ENCODE measurements at regions not wholly inside any gene's neighbourhood (a gene's known extent, or its start where the extent isn't known, plus 50 kb on each side); places are given as distances from the start of the nearest gene placed in this dataset.

DNA sequence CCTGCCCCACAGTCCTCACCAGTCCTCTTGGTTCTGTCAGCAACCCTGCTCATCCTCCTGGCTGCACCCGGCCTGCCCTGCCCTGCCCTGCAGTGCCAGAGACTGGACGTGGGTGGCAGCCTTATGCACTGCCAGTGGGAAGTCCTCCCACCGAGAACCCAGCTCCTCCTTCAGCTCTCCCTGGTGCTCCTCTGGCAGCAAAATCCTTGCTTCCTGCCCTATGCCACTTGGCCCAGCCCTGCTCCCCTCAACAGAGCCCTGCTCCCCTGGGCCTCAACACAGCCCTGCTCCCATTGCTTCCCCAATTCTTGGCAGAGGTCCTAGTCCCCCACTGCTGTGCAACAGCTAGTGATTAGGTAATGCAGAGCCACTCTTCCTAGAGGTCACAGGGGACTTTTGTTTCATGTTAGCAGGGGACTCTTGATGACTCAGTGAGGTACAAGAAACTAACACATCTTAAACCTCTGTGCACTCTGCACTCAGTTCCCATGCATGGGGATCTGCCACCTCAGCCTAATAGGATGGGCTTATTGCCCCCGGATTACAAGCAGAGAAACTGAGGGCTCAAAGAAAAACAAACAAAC lies 58.0 kb upstream of the EDAR start:
- TF ChIP-seq POLR2AphosphoS5 (IDR thresholded peaks at IDR 0.05; ENCODE audit: low read depth, low read length) (no peak), POLR2A (IDR thresholded peaks at IDR 0.05; ENCODE audit: low read depth, low read length) (no peak), TAF1 (IDR thresholded peaks at IDR 0.05; ENCODE audit: borderline replicate concordance, low read depth, low read length) (no peak)
- FAIRE-seq, result peak; percentile 67
- DNase-seq (ENCODE audit: insufficient read length), result no peak

GRCh38 chr2:109045505-109045904 lies 56.5 kb upstream of the EDAR start:
- TF ChIP-seq POLR2A (IDR thresholded peaks at IDR 0.05; ENCODE audit: low read depth, low read length), result no peak
- TF ChIP-seq TAF1 (IDR thresholded peaks at IDR 0.05; ENCODE audit: borderline replicate concordance, low read depth, low read length), result no peak
- TF ChIP-seq POLR2AphosphoS5 (IDR thresholded peaks at IDR 0.05; ENCODE audit: low read depth, low read length), result no peak
- FAIRE-seq, result no peak

DNA sequence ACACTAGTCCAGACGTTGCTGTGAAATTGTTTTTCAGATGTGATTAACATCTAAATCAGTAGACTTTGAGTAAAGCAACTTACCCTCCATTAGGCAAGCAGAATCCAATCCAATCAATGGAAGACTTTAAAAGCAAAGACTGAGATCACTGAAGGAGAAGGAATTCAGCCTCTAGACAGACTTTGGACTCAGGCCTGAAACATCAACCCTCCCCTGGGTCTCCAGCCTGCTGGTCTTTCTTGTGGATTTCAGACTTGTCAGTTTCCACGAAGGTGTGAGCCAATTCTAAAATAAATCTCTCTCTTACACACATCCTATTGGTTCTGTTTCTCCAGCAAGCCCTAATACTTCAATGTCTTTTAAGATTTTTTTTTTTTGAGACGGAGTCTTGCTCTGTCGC lies 50.0 kb upstream of the EDAR start:
- FAIRE-seq (no peak), DNase-seq (ENCODE audit: insufficient read length) (no peak)
- no peak for TF ChIP-seq POLR2A (IDR thresholded peaks at IDR 0.05; ENCODE audit: low read depth, low read length)

More at GRCh38 chr2:109045505-109045904, 56.5 kb upstream of the EDAR start:
- no peak for DNase-seq (ENCODE audit: insufficient read length)

All from GM12892 (cell line).